Keratinocyte (primary cell): ENCODE measurements at regions not wholly inside any gene's neighbourhood (a gene's known extent, or its start where the extent isn't known, plus 50 kb on each side); places are given as distances from the start of the nearest gene placed in this dataset.

Source experiments
- CTCF ChIP-seq, 3 experiments: IDR thresholded peaks in 1 of 3; conservative IDR thresholded peaks in 1 of 3; optimal IDR thresholded peaks in 1 of 3; 2 replicates in 2 of 3; 3 replicates in 1 of 3; pipeline versions ENCODE3 to v1.5.1; 2011; ENCODE audit warnings: low read length in 3 of 3, mild to moderate bottlenecking in 3 of 3, moderate library complexity in 2 of 3, control low read depth in 1 of 3, inconsistent platforms in 1 of 3; ENCODE audit not compliant: insufficient read depth in 2 of 3; ENCODE audit errors: extremely low read depth in 1 of 3
- EZH2 ChIP-seq: IDR thresholded peaks from one replicate; pipeline ENCODE4 v1.6.1; 2012; ENCODE audit warnings: inconsistent platforms, mild to moderate bottlenecking, low read length, moderate library complexity

GRCh38 chr6:80541181-80541580 lies 434.7 kb downstream of the BCKDHB start:
- TF ChIP-seq EZH2 = no peak
- TF ChIP-seq CTCF (optimal IDR thresholded peaks at IDR 0.05 in 1 of 3, IDR thresholded peaks at IDR 0.05 in 1 of 3, conservative IDR thresholded peaks at IDR 0.05 in 1 of 3; ENCODE audit: extremely low read depth in 1 of 3, insufficient read depth in 2 of 3, low read length in 3 of 3) = no peak
